Lung (tissue), 11 donors: ENCODE measurements at regions not wholly inside any gene's neighbourhood (a gene's known extent, or its start where the extent isn't known, plus 50 kb on each side); places are given as distances from the start of the nearest gene placed in this dataset.
A peak's percentile ranks its signal among the peaks of the same experiment; 100 is the strongest.

Experiments
- ATAC-seq: fragments of 200-7000 bp; cut with Tn5 transposase; one replicate; pipeline ENCODE4 v1.9.1; 2020; ENCODE audit warnings: moderate number of reproducible peaks; ENCODE audit not compliant: insufficient read depth, low FRiP score
- DNase-seq, 3 donors: peaks; one replicate each; pipeline ENCODE4 v3.0.0-alpha.2; 2013 to 2017
- H3K27ac ChIP-seq, 2 donors: one replicate each; pipeline ENCODE4 v1.5.1; 2013; ENCODE audit warnings: mild to moderate bottlenecking in 2 of 2, moderate library complexity in 2 of 2, control low read depth in 1 of 2, inconsistent platforms in 1 of 2, low read depth in 1 of 2, low read length in 1 of 2
- H3K27me3 ChIP-seq, 3 donors: one replicate each; pipeline ENCODE4 v1.5.1; 2013; ENCODE audit warnings: low read length in 2 of 3; ENCODE audit not compliant: control insufficient read depth in 3 of 3, insufficient read depth in 3 of 3
- H3K36me3 ChIP-seq, 4 donors: one replicate each; pipeline ENCODE4 v1.5.1; 2013; ENCODE audit warnings: low read length in 4 of 4, mild to moderate bottlenecking in 1 of 4, moderate library complexity in 1 of 4; ENCODE audit not compliant: control insufficient read depth in 4 of 4, insufficient read depth in 4 of 4
- H3K4me1 ChIP-seq, 5 donors: one replicate each; pipeline ENCODE4 v1.5.1; 2013; ENCODE audit warnings: low read length in 5 of 5, mild to moderate bottlenecking in 2 of 5, moderate library complexity in 1 of 5; ENCODE audit not compliant: control insufficient read depth in 5 of 5, insufficient read depth in 5 of 5
- H3K4me3 ChIP-seq: one replicate; pipeline ENCODE4 v1.5.1; 2013; ENCODE audit warnings: mild to moderate bottlenecking, control low read depth, moderate library complexity
- H3K9ac ChIP-seq, 2 donors: one replicate each; pipeline ENCODE4 v1.5.1; 2013; ENCODE audit warnings: low read length in 2 of 2, control low read depth in 1 of 2; ENCODE audit not compliant: insufficient read depth in 1 of 2
- H3K9me3 ChIP-seq, 4 donors: one replicate each; pipeline ENCODE4 v1.5.1; 2013; ENCODE audit warnings: low read length in 3 of 4, mild to moderate bottlenecking in 1 of 4, moderate library complexity in 1 of 4; ENCODE audit not compliant: control insufficient read depth in 4 of 4, insufficient read depth in 3 of 4
- CTCF ChIP-seq: IDR thresholded peaks from 2 replicates; pipeline ENCODE4 v1.5.1; 2012; ENCODE audit warnings: mild to moderate bottlenecking; ENCODE audit errors: control extremely low read depth, extremely low read depth
- WGBS, 2 donors: extraction: QIAGEN DNeasy Blood & Tissue Kit; methylation state at CpG; one replicate each; pipeline ENCODE4 v1.1.7; 2013; 5-methylcytosine and 5-hydroxymethylcytosine counted together
- donor health status: control.
- donor health status: control.
- donor health status: Bipolar disorder and iron deficiency.
- donor health status: healthy.
- donor health status: DM: yes; HTN: yes; CAD: no.

- ATAC-seq (no peak), DNase-seq (no peak)
- Histone ChIP-seq H3K27me3 (no peaks in the 10 kb centered on the region), H3K36me3 (no peaks in the 10 kb centered on the region), H3K27ac (no peak overlapping the region), H3K4me1 (peaks cover 0 to 24% (median 8%) of the 10 kb centered on the region in 5 donors), H3K4me3 (no peak overlapping the region), H3K9me3 (no peaks in the 10 kb centered on the region), H3K9ac (no peak overlapping the region)
- 97% methylated on average over 3 of the region's 3 CpGs for WGBS, 2 donors
- TF ChIP-seq CTCF = no peak
These were observed 235.1 kb upstream of the ANKRD55 start for GRCh38 chr5:56468277-56468676.

- peaks cover 0 to 24% (median 8%) of the 10 kb centered on the region in 5 donors for H3K4me1 ChIP-seq
- ATAC-seq (no peak), DNase-seq (no peak)
- no peaks in the 10 kb centered on the region for H3K27me3 ChIP-seq
- no peak overlapping the region for H3K4me3 ChIP-seq
- H3K9ac ChIP-seq = no peak overlapping the region
- no peaks in the 10 kb centered on the region for H3K9me3 ChIP-seq
- no peak overlapping the region for H3K27ac ChIP-seq
- no peak for TF ChIP-seq CTCF
- WGBS, 2 donors = 80 to 84% methylated on average over 5 of the region's 5 CpGs
- no peaks in the 10 kb centered on the region for H3K36me3 ChIP-seq
These were observed 234.1 kb upstream of the ANKRD55 start for GRCh38 chr5:56467176-56467717.

- no peak for DNase-seq
- no peak for TF ChIP-seq CTCF
- WGBS, 2 donors = 85 to 90% methylated on average over 7 of the region's 7 CpGs
- no peaks in the 10 kb centered on the region for H3K27me3 ChIP-seq
- no peak overlapping the region for H3K9ac ChIP-seq
- H3K4me1 ChIP-seq = peaks cover 0 to 25% (median 8%) of the 10 kb centered on the region in 5 donors
- H3K27ac ChIP-seq = peak overlapping the region in 1 of 2 donors; percentile 49
- no peaks in the 10 kb centered on the region for H3K9me3 ChIP-seq
- no peaks in the 10 kb centered on the region for H3K36me3 ChIP-seq
- no peak overlapping the region for H3K4me3 ChIP-seq
- no peak for ATAC-seq
These were observed 233.1 kb upstream of the ANKRD55 start for GRCh38 chr5:56466136-56466816.
